Keratinocyte (primary cell): ENCODE measurements at regions not wholly inside any gene's neighbourhood (a gene's known extent, or its start where the extent isn't known, plus 50 kb on each side); places are given as distances from the start of the nearest gene placed in this dataset.

Source experiments
- CTCF ChIP-seq, 3 experiments: IDR thresholded peaks in 1 of 3; conservative IDR thresholded peaks in 1 of 3; optimal IDR thresholded peaks in 1 of 3; 2 replicates in 2 of 3; 3 replicates in 1 of 3; pipeline versions ENCODE3 to v1.5.1; 2011; ENCODE audit warnings: low read length in 3 of 3, mild to moderate bottlenecking in 3 of 3, moderate library complexity in 2 of 3, control low read depth in 1 of 3, inconsistent platforms in 1 of 3; ENCODE audit not compliant: insufficient read depth in 2 of 3; ENCODE audit errors: extremely low read depth in 1 of 3
- EZH2 ChIP-seq: IDR thresholded peaks from one replicate; pipeline ENCODE4 v1.6.1; 2012; ENCODE audit warnings: inconsistent platforms, mild to moderate bottlenecking, low read length, moderate library complexity

- no peak for TF ChIP-seq CTCF (optimal IDR thresholded peaks at IDR 0.05 in 1 of 3, IDR thresholded peaks at IDR 0.05 in 1 of 3, conservative IDR thresholded peaks at IDR 0.05 in 1 of 3; ENCODE audit: extremely low read depth in 1 of 3, insufficient read depth in 2 of 3, low read length in 3 of 3)
- no peak for TF ChIP-seq EZH2
These were observed 64.7 kb upstream of the SPP1 start for GRCh38 chr4:87910795-87911194.
